Osteocyte (in vitro differentiated cells): ENCODE measurements at regions not wholly inside any gene's neighbourhood (a gene's known extent, or its start where the extent isn't known, plus 50 kb on each side); places are given as distances from the start of the nearest gene placed in this dataset.
A peak's percentile ranks its signal among the peaks of the same experiment; 100 is the strongest.

ENCODE experiments used
- DNase-seq: peaks from one replicate; pipeline ENCODE4 v3.0.0; 2021; ENCODE audit warnings: mixed read lengths; ENCODE audit not compliant: unreplicated experiment; ENCODE audit errors: extremely low spot score
- H3K27ac Mint-ChIP-seq: one replicate; pipeline ENCODE4 v1.8.0; 2021; ENCODE audit warnings: mild to moderate bottlenecking, mixed read lengths; ENCODE audit not compliant: unreplicated experiment
- H3K27me3 Mint-ChIP-seq: one replicate; pipeline ENCODE4 v1.8.0; 2021; ENCODE audit warnings: mixed read lengths; ENCODE audit not compliant: unreplicated experiment
- H3K36me3 Mint-ChIP-seq: one replicate; pipeline ENCODE4 v1.8.0; 2021; ENCODE audit warnings: mixed read lengths; ENCODE audit not compliant: unreplicated experiment
- H3K4me1 Mint-ChIP-seq: one replicate; pipeline ENCODE4 v1.8.0; 2021; ENCODE audit warnings: mixed read lengths; ENCODE audit not compliant: unreplicated experiment
- H3K4me3 Mint-ChIP-seq: one replicate; pipeline ENCODE4 v1.8.0; 2021; ENCODE audit warnings: mild to moderate bottlenecking, moderate library complexity, mixed read lengths; ENCODE audit not compliant: unreplicated experiment
- H3K9me3 Mint-ChIP-seq: one replicate; pipeline ENCODE4 v1.8.0; 2021; ENCODE audit warnings: mixed read lengths; ENCODE audit not compliant: unreplicated experiment
- TF ChIP-seq, protein P1 (sequence below): fragments of 200-600 bp; sonication (generic); IDR thresholded peaks from 2 replicates; pipeline ENCODE4 v1.5.0; 2021; ENCODE audit warnings: antibody characterized with exemption, mild to moderate bottlenecking, moderate library complexity

DNA sequence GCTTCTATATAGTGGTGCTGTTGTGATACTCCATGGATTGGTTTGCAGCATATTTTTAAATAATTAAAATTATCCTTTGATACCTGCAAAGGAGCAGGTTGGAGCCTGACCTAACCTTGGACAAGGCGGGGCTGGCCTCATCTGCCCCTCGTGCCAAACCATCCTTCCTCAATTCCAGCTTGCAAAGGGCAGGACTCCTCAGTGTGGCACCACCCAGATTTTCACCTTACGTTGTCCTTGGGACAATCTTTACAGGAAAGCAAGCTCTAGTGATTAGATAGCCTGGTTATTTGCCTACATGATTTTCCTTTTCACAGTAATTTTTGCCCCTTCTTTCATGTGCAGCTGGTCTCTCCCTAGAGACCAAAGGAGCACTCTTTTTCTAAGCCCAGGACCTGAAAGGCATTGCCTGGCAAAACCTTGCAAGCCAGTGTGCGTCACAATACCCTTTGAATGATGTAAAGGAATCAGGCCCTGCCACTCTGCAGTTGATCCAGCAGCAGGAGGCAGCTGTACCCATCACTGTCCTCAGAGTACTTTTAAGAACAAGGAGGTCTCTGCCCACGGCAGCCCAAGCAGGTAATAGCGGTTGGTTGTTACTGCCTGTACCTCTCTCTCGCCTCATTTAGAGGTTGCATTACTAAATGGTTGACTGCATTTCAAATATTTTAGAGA, 99.4 kb downstream of the ADSS2 start:
- peak; percentile 36 for DNase-seq
- H3K4me3 Mint-ChIP-seq: no peak overlapping the region
- peak overlapping the region; percentile 95 for H3K27ac Mint-ChIP-seq
- H3K4me1 Mint-ChIP-seq: peaks cover 60% of the 10 kb centered on the region
- TF ChIP-seq, protein P1, sequence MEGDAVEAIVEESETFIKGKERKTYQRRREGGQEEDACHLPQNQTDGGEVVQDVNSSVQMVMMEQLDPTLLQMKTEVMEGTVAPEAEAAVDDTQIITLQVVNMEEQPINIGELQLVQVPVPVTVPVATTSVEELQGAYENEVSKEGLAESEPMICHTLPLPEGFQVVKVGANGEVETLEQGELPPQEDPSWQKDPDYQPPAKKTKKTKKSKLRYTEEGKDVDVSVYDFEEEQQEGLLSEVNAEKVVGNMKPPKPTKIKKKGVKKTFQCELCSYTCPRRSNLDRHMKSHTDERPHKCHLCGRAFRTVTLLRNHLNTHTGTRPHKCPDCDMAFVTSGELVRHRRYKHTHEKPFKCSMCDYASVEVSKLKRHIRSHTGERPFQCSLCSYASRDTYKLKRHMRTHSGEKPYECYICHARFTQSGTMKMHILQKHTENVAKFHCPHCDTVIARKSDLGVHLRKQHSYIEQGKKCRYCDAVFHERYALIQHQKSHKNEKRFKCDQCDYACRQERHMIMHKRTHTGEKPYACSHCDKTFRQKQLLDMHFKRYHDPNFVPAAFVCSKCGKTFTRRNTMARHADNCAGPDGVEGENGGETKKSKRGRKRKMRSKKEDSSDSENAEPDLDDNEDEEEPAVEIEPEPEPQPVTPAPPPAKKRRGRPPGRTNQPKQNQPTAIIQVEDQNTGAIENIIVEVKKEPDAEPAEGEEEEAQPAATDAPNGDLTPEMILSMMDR: no peak
- no peaks in the 10 kb centered on the region for H3K27me3 Mint-ChIP-seq
- no peaks in the 10 kb centered on the region for H3K9me3 Mint-ChIP-seq
- H3K36me3 Mint-ChIP-seq: no peaks in the 10 kb centered on the region

DNA sequence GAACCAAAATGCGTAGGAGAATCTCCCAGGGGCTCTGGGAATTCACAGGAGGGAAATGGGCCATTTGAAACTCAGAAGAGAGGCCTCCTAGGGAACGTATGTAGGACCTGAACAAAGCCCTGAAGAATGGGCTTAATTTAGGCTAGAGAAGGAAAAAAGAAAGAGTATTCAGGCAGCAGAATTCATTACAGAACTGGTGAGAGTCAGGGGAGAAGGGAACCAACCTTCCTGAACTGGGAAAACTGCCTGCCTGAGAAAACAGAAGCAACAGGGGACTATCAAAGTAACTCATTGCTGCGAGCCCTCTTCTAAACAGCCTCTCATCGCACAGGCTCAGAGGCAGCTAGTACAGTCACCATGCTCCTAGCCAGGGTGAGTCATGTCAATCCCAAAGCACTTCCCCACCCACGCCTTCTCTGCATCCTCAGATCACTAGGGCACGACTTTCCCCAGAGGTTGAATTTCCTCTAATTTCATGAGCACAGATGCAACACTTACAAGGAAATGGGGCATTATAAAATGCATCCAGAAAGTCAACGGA, 98.1 kb downstream of the ADSS2 start:
- Mint-ChIP-seq H3K4me3 (no peak overlapping the region), H3K36me3 (no peaks in the 10 kb centered on the region), H3K27ac (peak overlapping the region; percentile 95), H3K9me3 (no peaks in the 10 kb centered on the region), H3K27me3 (no peaks in the 10 kb centered on the region), H3K4me1 (peaks cover 51% of the 10 kb centered on the region)
- no peak for DNase-seq
- TF ChIP-seq, protein P1: no peak

DNA sequence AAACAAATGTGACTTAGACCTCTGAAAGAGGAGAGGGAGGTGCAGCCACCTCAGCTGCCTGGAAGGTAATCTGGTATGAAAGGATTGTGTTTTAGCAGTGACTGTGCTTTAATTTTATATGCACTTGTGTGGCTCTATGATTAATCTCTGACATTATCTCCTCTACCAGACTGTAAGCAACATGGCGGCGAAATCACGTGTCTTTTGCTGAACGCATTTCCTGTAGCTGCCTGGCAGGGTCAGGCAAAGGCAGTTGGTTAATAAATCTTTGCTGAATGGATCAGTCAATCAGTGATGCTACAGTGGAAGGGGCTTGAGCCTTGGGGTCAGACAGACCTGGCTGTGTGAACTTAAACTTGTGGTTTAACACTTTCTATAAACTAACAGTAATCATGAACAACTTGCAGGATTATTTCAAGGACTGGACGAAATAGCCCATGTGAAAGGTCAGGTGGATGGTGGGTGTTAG, 96.9 kb downstream of the ADSS2 start:
- TF ChIP-seq, protein P1: no peak
- Mint-ChIP-seq H3K4me1 (peaks cover 43% of the 10 kb centered on the region), H3K27ac (peak overlapping the region; percentile 14), H3K27me3 (no peaks in the 10 kb centered on the region), H3K36me3 (no peaks in the 10 kb centered on the region), H3K9me3 (no peaks in the 10 kb centered on the region), H3K4me3 (no peak overlapping the region)
- no peak for DNase-seq

DNA sequence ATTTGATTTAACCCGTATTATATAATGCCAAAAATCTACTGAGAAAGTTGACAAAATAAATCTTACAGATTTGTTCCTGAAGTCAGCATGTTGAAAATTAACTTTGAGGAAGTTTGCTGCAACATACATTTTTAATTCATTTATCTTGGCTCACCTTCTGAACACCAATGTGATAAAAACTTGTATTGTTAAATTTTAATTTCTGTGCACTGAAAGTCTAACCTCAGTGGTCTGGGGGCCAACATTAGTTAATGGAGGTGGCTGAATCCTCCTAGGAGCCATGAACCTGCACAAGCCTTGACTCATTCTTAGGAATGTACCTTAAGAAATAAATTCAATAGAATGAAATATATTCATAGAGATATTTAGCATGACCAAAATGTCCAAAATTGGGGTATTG, 95.3 kb downstream of the ADSS2 start:
- TF ChIP-seq, protein P1: no peak
- Mint-ChIP-seq H3K27ac (no peak overlapping the region), H3K4me3 (no peak overlapping the region)

More for the DNA sequence above, 95.3 kb downstream of the ADSS2 start:
- peaks cover 39% of the 10 kb centered on the region for H3K4me1 Mint-ChIP-seq
- DNase-seq: no peak
- H3K27me3 Mint-ChIP-seq: no peaks in the 10 kb centered on the region
- no peaks in the 10 kb centered on the region for H3K9me3 Mint-ChIP-seq
- H3K36me3 Mint-ChIP-seq: no peaks in the 10 kb centered on the region
